ENCODE measurements at regions not wholly inside any gene's neighbourhood (a gene's known extent, or its start where the extent isn't known, plus 50 kb on each side); places are given as distances from the start of the nearest gene placed in this dataset.

DNA sequence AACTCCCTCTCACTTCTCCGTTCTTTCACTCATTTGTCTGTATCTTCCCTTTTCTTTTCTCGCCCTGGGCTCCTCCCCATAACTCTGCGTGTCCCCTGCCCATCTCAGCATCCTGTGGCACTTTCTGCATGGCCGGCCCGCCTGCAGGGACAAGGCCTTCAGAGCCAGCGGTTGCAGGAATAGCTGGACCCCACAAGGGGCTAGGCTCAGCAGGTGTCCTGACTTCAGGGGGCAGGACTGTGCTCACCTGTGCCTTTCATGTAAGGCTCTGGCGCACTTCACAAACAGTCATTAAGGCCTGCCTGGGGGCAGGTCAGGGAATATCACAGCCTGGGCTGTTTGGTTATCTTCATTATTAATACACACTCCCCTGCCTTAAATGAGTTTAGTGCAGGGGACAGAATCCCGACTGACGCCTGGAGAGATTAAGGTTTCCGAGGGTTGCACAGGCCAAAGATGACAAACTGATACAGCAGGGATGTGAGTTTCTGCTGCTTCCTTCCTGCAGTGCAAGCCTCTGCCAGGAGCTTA is 768.8 kb upstream of the TBX3 start:
- DNase-seq: no peak

- no peak for DNase-seq
Measured at GRCh38 chr12:115451780-115452736, 768.1 kb upstream of the TBX3 start.

- no peak for DNase-seq
Measured at GRCh38 chr12:115451151-115451779, 767.3 kb upstream of the TBX3 start.

DNA sequence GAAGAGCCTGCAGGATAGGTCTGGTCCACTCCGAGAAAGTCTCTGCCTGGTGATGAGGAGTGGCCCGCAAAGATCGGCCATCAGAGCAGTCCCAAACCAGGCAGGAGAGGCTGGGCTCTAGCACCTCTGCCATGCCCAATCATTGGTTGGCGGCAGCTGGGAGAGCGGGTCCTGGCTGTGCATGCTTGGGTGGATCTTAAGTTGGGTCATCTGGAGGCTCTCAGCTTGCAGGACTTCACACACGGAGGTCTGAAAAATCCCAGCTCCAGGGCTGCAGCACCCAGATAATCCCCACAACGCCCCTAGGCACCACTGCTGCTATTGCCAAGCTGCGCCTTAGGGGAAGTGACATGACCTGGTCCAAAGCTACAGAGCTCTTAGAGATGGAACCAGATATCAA is 766.7 kb upstream of the TBX3 start:
- DNase-seq: no peak

- no peak for DNase-seq
Measured at GRCh38 chr12:115450017-115450416, 766.0 kb upstream of the TBX3 start.

DNA sequence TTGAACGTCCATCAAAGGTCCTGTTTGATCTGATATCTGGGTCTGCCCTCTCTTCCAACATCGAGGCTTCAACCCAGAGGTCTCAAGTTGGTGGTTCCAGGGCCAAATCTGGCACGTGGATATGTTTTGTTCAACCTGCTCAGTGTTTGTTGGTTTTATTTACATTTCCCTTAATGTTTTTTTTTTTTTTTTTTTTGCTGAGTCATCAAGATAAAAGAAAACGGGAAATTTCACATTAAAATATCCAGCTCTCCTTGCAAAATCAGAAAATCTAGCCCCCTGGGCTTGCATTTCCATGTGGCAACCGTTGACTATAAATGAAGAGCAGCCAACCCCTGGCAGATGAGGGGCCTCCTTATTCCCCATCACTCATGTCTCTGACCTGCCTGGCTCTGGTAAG is 765.6 kb upstream of the TBX3 start:
- no peak for DNase-seq

DNA sequence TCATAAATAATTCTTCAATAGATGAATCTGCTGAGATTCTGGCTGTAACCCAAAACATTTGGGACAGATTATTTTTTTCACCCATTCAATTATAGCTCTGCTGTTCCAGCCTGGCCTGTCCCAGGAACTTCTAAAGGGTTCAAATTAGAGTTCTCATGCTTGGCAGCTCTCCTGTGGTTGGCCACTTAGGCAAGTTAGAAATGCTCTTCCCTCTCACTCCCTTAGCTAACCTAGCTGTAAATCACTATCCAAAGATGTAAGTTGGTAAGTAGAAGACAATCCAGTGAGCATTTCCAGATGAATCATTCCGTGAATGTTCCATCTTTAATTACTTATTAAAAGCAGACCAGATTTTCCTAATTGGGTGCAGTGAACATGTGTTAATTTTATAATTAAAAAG is 760.4 kb upstream of the TBX3 start:
- no peak for DNase-seq

DNA sequence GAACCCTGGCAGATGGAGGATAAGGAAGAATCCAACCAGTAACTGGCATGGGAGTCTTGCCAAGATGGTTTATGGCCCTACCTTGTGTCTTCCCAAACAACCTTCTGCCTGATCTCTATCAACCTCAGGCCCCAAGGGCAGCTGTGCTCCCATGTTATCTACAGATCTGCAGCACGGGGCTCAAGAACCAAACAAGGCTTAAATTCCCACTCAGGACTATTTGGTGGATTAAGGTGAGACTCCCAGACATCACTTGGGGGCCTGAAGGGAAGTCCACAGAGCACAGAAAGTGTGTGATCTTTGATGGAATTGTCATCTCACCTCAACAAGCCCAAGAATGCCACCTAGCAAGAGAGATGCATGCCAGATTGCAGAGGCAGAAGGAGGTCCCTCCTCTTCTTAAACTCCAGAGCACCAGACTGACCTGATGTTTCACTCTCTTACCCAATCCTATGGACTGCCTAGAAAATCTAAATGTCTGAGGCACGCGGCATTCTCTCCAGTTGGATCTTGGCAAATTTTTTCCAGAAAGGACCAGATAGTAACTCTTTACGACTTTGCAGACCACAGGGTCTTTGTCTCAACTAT is 759.5 kb upstream of the TBX3 start:
- DNase-seq: no peak

DNA sequence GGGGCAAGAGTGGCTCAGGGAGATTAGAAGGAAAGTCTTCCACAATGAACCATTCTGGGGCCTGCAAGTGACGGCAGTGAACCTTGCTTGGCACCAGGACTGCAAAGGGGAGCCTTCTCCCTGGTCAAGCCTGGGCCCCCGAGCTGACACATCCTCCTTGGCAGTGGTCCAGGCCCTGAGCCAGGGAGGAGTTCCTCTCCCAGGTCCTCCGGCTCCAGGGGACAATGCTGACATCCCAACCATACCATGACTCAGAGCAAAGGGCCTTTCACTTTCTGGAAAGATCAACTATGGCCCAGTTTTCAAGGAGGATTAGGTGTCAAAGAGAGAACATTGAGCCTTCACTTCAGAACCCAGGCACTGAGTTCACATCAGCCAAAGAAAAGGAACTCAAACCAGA is 756.5 kb upstream of the TBX3 start:
- DNase-seq: no peak

- no peak for DNase-seq
Measured at GRCh38 chr12:115439008-115439601, 755.1 kb upstream of the TBX3 start.

DNA sequence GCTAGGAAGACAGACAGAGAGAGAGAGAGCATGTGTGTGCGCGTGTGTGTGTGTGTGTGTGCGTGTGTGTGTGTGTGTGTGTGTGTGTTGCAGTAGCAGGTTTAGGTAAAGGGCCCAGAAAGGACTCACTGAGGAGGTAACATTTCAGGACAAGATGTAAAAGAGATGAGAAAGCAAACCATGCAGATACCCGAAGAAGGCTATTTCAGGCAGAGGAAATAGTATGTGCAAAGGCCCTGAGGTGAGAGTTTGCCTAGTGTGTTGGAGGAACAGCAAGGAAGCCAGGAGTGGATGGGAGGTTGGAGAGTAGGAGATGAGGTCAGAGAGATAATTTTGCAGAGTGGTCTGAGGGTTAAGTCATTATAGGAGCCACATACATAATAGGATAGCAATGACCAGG is 754.3 kb upstream of the TBX3 start:
- no peak for DNase-seq

DNA sequence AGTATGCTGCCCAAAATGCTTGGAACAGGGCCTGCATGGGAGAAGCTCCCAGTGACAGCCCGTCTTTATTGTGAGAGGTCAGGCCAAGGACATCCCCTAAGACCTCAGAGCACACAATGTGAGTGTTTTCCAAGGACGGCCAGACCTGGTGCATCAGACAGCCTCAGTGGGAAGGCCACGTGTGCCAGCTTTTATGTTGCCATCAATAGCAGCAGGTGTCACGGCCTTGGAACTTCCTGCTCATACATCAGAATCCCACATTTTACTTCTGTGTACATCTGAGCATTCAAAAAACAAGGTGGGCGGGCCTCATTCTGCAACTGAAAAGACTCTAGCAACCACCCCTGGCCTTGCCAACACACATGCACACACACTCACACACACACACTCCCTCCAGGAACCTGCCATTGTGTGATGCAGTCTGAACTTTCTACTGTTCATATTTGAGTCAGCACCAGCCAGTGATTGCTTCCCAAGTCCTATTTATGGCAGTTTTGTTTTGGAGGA is 753.1 kb upstream of the TBX3 start:
- DNase-seq: no peak

DNA sequence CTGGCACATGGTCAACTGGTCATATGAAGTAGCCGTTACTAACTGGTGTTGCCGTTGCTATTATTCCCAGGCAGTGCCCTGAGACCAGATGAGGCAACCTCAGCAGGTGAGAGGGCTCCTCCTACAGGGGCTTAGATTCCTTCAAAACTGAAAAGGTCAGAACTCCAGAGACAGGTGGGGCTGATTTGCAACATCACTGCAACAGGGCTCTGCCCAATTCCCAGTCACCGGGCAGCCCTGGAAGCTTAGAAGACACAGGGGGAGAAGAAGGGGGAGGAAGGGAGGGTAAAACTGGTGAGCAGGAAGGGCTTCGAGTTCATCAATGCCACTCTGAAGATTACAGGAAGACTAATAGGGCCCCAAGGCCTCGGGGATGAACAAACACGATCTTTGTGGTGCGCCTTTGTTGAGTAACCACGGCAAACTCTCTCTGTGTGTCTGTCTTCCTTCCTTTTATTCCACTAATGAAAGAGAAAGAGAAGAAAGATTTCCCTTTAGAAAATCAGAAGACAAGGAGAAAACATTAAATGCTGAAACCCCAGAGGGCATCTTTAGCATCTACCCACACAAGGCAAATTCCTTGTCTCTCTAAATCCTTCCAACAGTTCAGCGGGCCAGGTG is 749.1 kb upstream of the TBX3 start:
- DNase-seq: no peak

DNA sequence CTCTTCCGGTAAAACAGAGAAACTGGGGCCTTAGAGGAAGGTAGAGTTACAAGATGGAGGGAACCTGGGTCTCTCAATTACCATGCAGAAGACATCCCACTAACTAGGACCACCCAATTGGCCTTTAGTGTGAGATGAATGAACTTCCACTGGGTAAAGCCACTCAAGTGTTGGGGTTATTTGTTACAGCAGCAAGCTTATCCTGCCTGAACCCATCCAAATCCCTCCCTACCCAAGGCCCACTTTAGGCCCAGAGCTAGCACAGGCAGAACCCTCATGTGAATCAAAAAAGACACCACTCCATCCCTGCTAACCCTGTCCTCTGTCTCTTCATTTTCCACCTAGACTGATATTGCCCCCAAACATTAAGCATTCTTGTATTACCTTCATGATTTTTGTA is 746.7 kb upstream of the TBX3 start:
- DNase-seq: no peak

GRCh38 chr12:115426732-115427131 is 742.8 kb upstream of the TBX3 start:
- DNase-seq: no peak

- DNase-seq: no peak
Measured at GRCh38 chr12:115424003-115424402, 740.0 kb upstream of the TBX3 start.

- DNase-seq: no peak
Measured at GRCh38 chr12:115423546-115423987, 739.6 kb upstream of the TBX3 start.

DNA sequence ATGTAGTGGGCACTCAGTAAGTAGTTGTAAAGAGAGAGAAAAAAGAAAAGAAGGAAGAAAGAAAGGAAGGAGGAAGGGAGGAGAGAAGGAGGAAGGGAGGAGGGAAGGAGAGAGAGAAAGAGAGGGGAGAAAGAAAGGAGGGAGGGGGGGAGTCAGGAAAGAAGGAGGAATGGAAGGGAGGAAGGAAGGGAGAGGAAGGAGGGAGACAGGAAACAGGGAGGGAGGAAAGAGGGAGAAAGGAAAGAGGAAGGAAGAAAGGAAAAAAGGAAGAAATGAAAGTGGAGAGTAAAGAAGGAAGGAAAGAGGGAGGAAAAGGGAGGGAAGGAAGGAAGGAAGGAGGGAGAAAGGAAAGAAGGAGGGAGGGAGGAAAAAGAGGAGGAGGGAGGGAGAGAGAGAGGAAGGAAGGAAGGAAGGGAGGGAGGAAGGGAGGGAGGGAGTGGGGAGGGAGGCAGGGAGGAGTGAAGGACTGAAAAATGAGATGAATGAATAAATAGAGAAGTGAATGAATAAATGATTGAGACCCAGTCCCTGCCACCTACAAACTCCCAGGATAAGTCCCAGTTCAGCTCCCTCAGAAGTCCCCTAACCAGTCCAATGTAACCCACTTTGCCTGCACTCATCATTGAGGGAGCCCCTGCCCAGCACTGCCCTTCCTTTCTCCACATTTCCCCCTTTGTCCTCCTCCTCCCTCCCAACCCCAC is 739.0 kb upstream of the TBX3 start:
- DNase-seq: no peak

- no peak for DNase-seq
Measured at GRCh38 chr12:115421796-115422709, 738.1 kb upstream of the TBX3 start.

DNA sequence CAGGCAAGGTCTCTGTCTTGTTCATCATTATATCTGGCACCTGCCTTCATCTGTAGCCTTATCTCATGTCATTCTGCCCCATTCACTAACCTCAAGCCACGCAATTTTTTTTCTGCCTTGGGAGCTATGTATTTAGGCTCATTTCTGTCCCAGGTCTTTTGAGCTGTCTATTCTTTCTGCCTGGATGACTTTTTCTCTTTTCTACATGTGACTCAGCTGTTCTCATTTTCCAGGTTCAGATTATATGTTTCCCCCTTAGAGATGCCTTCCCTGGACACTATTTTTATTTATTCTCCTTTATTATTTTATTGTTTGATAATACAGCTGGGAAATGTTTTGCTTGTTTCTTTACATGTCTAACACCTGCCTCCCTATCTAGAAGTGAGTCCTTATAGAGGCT is 737.4 kb upstream of the TBX3 start:
- no peak for DNase-seq

- DNase-seq: no peak
Measured at GRCh38 chr12:115419145-115419646, 735.2 kb upstream of the TBX3 start.
